Uterus (tissue), 2 donors: ENCODE measurements at regions not wholly inside any gene's neighbourhood (a gene's known extent, or its start where the extent isn't known, plus 50 kb on each side); places are given as distances from the start of the nearest gene placed in this dataset.

Experiments
- POLR2A ChIP-seq, 2 donors: fragments of 450-650 bp; IDR thresholded peaks; one replicate each; pipeline ENCODE4 v1.6.1; 2016; ENCODE audit warnings: antibody characterized with exemption in 2 of 2, mild to moderate bottlenecking in 1 of 2, moderate library complexity in 1 of 2
- TF ChIP-seq, protein P1 (sequence below), 4 experiments: fragments of 200-600 bp in 2 of 4; fragments of 450-650 bp in 2 of 4; sonication (generic) in 2 of 4; IDR thresholded peaks; one replicate each; pipeline ENCODE4 v1.5.1; 2016 to 2019; ENCODE audit warnings: antibody characterized with exemption in 4 of 4, mild to moderate bottlenecking in 2 of 4, moderate library complexity in 1 of 4

DNA sequence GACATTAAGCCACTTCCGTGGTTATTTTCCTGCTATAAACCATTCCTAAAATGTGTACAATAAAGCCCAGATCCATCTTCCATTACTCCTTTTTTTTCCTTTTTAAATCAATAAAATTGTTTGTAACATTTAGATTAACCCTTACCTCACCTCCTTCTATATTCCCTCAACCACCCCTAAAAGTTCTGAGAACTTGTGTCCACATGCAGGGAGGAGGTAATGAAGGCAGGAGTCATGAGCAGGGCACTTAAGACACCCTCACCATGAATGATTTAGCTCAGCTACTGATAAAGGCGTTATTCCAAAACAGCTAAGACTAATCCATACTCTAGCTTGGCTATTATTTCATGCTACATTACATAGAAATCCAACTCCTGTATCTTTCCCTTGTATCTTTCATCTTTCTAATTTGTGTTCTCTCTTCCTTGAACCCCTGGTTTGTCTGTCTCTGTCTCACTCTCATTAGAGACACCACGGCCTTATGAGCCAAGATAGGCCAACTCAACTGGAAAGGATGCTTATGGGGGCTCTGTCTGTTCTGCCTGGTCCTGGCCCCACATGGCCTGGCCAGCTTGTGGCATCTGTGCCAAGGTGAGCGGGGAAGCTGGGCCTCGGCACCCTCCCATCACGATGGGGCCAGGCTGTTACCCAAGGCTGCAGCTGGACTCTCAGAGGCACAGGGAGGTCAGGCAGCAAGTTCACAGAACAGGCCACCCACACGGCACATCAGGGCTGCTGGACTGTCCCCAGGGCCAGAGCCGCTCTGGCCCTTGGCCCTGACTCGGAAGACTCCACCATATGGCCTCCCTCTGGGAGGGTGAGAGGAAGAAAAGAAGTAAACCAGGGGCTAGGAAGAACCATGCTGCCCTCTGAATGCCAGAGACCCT lies 294.4 kb downstream of the SOX9 start:
- TF ChIP-seq, protein P1, sequence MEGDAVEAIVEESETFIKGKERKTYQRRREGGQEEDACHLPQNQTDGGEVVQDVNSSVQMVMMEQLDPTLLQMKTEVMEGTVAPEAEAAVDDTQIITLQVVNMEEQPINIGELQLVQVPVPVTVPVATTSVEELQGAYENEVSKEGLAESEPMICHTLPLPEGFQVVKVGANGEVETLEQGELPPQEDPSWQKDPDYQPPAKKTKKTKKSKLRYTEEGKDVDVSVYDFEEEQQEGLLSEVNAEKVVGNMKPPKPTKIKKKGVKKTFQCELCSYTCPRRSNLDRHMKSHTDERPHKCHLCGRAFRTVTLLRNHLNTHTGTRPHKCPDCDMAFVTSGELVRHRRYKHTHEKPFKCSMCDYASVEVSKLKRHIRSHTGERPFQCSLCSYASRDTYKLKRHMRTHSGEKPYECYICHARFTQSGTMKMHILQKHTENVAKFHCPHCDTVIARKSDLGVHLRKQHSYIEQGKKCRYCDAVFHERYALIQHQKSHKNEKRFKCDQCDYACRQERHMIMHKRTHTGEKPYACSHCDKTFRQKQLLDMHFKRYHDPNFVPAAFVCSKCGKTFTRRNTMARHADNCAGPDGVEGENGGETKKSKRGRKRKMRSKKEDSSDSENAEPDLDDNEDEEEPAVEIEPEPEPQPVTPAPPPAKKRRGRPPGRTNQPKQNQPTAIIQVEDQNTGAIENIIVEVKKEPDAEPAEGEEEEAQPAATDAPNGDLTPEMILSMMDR (IDR thresholded peaks at IDR 0.05), result no peak
- no peak for TF ChIP-seq POLR2A (IDR thresholded peaks at IDR 0.05)
